GM20000 (cell line): ENCODE measurements at regions not wholly inside any gene's neighbourhood (a gene's known extent, or its start where the extent isn't known, plus 50 kb on each side); places are given as distances from the start of the nearest gene placed in this dataset.

Experiments used
- DNase-seq: peaks from one replicate; pipeline ENCODE4 v3.0.0; 2012; ENCODE audit warnings: low spot score
- CTCF ChIP-seq: IDR thresholded peaks from 2 replicates; pipeline ENCODE4 v1.5.1; 2012; ENCODE audit warnings: mild to moderate bottlenecking, control low read depth; ENCODE audit errors: extremely low read depth, missing control alignments

- TF ChIP-seq CTCF = no peak
- DNase-seq = no peak
Observed at GRCh38 chr6:100259865-100260264, 204.9 kb downstream of the SIM1 start.

- DNase-seq = no peak
- TF ChIP-seq CTCF = no peak
Observed at GRCh38 chr6:100258752-100259151, 206.0 kb downstream of the SIM1 start.

GRCh38 chr6:100257793-100258395, 206.8 kb downstream of the SIM1 start:
- TF ChIP-seq CTCF = no peak
- peak; percentile 28 for DNase-seq

GRCh38 chr6:100255701-100256100, 209.0 kb downstream of the SIM1 start:
- no peak for DNase-seq
- TF ChIP-seq CTCF = no peak

GRCh38 chr6:100247123-100247522, 217.6 kb downstream of the SIM1 start:
- no peak for DNase-seq
- no peak for TF ChIP-seq CTCF

- no peak for TF ChIP-seq CTCF
- DNase-seq = no peak
Observed at GRCh38 chr6:100246206-100246605, 218.5 kb downstream of the SIM1 start.

- no peak for TF ChIP-seq CTCF
- no peak for DNase-seq
Observed at GRCh38 chr6:100240798-100241197, 223.9 kb downstream of the SIM1 start.
